IMR-90 (cell line): ENCODE measurements at regions not wholly inside any gene's neighbourhood (a gene's known extent, or its start where the extent isn't known, plus 50 kb on each side); places are given as distances from the start of the nearest gene placed in this dataset.

ENCODE experiments used
- ATAC-seq: fragments of 200-7000 bp; cut with Tn5 transposase; 2 replicates; pipeline ENCODE4 v1.9.1; 2020; ENCODE audit warnings: low read depth, mild to moderate bottlenecking, moderate library complexity
- BruUV-seq: library from RNA; stranded (reverse); fragments of 400-500 nt; replicated peaks from 2 replicates; lab custom pipeline; 2021; lab: Mats Ljungman, UMichigan
- CTCF ChIA-PET: fragments of 300-600 bp; formaldehyde crosslinking; extraction: SDS; loops from one replicate; lab custom pipeline; 2021; ENCODE audit warnings: antibody characterized with exemption; lab: Yijun Ruan, JAX
- POLR2A ChIA-PET: fragments of 300-600 bp; sonication (Branson Sonifier 250); formaldehyde crosslinking; loops from one replicate; lab custom pipeline; 2022; ENCODE audit warnings: antibody characterized with exemption; ENCODE audit not compliant: unreplicated experiment; lab: Charles Lee
- DNase-seq: peaks from one replicate; pipeline ENCODE4 v3.0.0; 2013
- H2AFZ ChIP-seq: replicated peaks from 2 replicates; pipeline ENCODE3; 2013; ENCODE audit warnings: low read length, mild to moderate bottlenecking; ENCODE audit not compliant: poor library complexity
- H2AK5ac ChIP-seq: 2 replicates; pipeline ENCODE4 v1.6.1; 2013; ENCODE audit warnings: low read depth, low read length, inconsistent platforms
- H2AK9ac ChIP-seq: replicated peaks from 2 replicates; pipeline ENCODE3; 2013; ENCODE audit warnings: mild to moderate bottlenecking, low read depth, low read length, moderate library complexity; ENCODE audit not compliant: poor library complexity
- H2BK120ac ChIP-seq: 2 replicates; pipeline ENCODE4 v1.6.1; 2013; ENCODE audit warnings: low read depth, low read length, inconsistent platforms
- H2BK15ac ChIP-seq: 3 replicates; pipeline ENCODE4 v1.6.1; 2013; ENCODE audit warnings: low read depth, low read length, inconsistent platforms
- H2BK20ac ChIP-seq: 2 replicates; pipeline ENCODE4 v1.6.1; 2013; ENCODE audit warnings: low read depth, mild to moderate bottlenecking, inconsistent platforms, low read length, moderate library complexity
- H2BK5ac ChIP-seq: 2 replicates; pipeline ENCODE4 v1.6.1; 2013; ENCODE audit warnings: mild to moderate bottlenecking, low read depth, low read length, inconsistent platforms; ENCODE audit not compliant: poor library complexity, severe bottlenecking
- H3K14ac ChIP-seq: replicated peaks from 2 replicates; pipeline ENCODE4 v1.6.1; 2013; ENCODE audit warnings: low read depth, low read length, inconsistent platforms
- H3K18ac ChIP-seq: 2 replicates; pipeline ENCODE4 v1.6.1; 2013; ENCODE audit warnings: low read depth, low read length, control low read depth
- H3K23ac ChIP-seq: 2 replicates; pipeline ENCODE4 v1.6.1; 2013; ENCODE audit warnings: low read depth, low read length, inconsistent platforms
- H3K27ac ChIP-seq: 2 replicates; pipeline ENCODE4 v1.5.1; 2013; ENCODE audit warnings: mild to moderate bottlenecking, control low read depth, low read length; ENCODE audit not compliant: insufficient read depth
- H3K27me3 ChIP-seq: 2 replicates; pipeline ENCODE4 v1.6.1; 2013; ENCODE audit warnings: low read length; ENCODE audit not compliant: control insufficient read depth, insufficient read depth
- H3K36me3 ChIP-seq: 2 replicates; pipeline ENCODE4 v1.6.1; 2013; ENCODE audit warnings: low read length, mixed read lengths; ENCODE audit not compliant: control insufficient read depth, insufficient read depth
- H3K4ac ChIP-seq: 2 replicates; pipeline ENCODE4 v1.6.1; 2013; ENCODE audit warnings: low read depth, low read length, inconsistent platforms
- H3K4me1 ChIP-seq: 2 replicates; pipeline ENCODE4 v1.6.1; 2013; ENCODE audit warnings: low read length, mixed read lengths; ENCODE audit not compliant: control insufficient read depth, insufficient read depth
- H3K4me2 ChIP-seq: 2 replicates; pipeline ENCODE4 v1.6.1; 2013; ENCODE audit warnings: low read depth, mild to moderate bottlenecking, control low read depth, low read length, moderate library complexity
- H3K4me3 ChIP-seq: 2 replicates; pipeline ENCODE4 v1.5.1; 2013; ENCODE audit warnings: low read depth, mild to moderate bottlenecking, control low read depth, low read length, moderate library complexity; ENCODE audit not compliant: insufficient read depth
- H3K56ac ChIP-seq: 2 replicates; pipeline ENCODE4 v1.6.1; 2013; ENCODE audit warnings: low read length, inconsistent platforms; ENCODE audit not compliant: insufficient read depth; ENCODE audit errors: extremely low read depth
- H3K79me1 ChIP-seq, 2 experiments: 2 replicates each; pipeline ENCODE4 v1.6.1; 2013; ENCODE audit warnings: low read length in 2 of 2, inconsistent platforms in 1 of 2, low read depth in 1 of 2
- H3K9ac ChIP-seq: 2 replicates; pipeline ENCODE4 v1.6.1; 2013; ENCODE audit warnings: low read depth, low read length, control low read depth
- H3K9me1 ChIP-seq: 2 replicates; pipeline ENCODE4 v1.6.1; 2013; ENCODE audit warnings: low read length, inconsistent platforms; ENCODE audit not compliant: insufficient read depth
- H3K9me3 ChIP-seq: 2 replicates; pipeline ENCODE4 v1.6.1; 2013; ENCODE audit warnings: low read length; ENCODE audit not compliant: control insufficient read depth, insufficient read depth
- H4K20me1 ChIP-seq: 2 replicates; pipeline ENCODE4 v1.6.1; 2013; ENCODE audit warnings: low read length, inconsistent platforms; ENCODE audit not compliant: insufficient read depth
- H4K5ac ChIP-seq: 2 replicates; pipeline ENCODE4 v1.6.1; 2013; ENCODE audit warnings: mild to moderate bottlenecking, low read depth, low read length, control low read depth
- H4K8ac ChIP-seq, 2 experiments: 2 replicates each; pipeline ENCODE4 v1.6.1; 2013; ENCODE audit warnings: low read depth in 2 of 2, low read length in 2 of 2, control low read depth in 1 of 2, inconsistent platforms in 1 of 2
- H4K91ac ChIP-seq: 2 replicates; pipeline ENCODE4 v1.6.1; 2013; ENCODE audit warnings: low read depth, low read length, inconsistent platforms; ENCODE audit not compliant: insufficient read depth
- BHLHE40 ChIP-seq: fragments of 150-350 bp; IDR thresholded peaks from 2 replicates; pipeline ENCODE4 v1.6.1; 2016; ENCODE audit warnings: mild to moderate bottlenecking, low read depth, low read length
- CEBPB ChIP-seq: IDR thresholded peaks from 2 replicates; pipeline ENCODE4 v1.6.1; 2012; ENCODE audit warnings: low read depth, low read length, improper control_type of control experiment
- CTCF ChIP-seq: conservative IDR thresholded peaks from 2 replicates; pipeline ENCODE4 v1.5.1; 2012; ENCODE audit warnings: mild to moderate bottlenecking, low read depth, low read length, improper control_type of control experiment
- ELK1 ChIP-seq: fragments of 150-350 bp; IDR thresholded peaks from 2 replicates; pipeline ENCODE4 v1.6.1; 2016; ENCODE audit warnings: low read depth, mild to moderate bottlenecking, low read length, moderate library complexity, borderline replicate concordance
- FOS ChIP-seq: fragments of 150-350 bp; IDR thresholded peaks from 2 replicates; pipeline ENCODE4 v1.6.1; 2016; ENCODE audit warnings: low read depth, low read length
- MAFK ChIP-seq: IDR thresholded peaks from 2 replicates; pipeline ENCODE4 v1.6.1; 2012; ENCODE audit warnings: low read depth, low read length, improper control_type of control experiment
- MAZ ChIP-seq: IDR thresholded peaks from 2 replicates; pipeline ENCODE4 v1.6.1; 2012; ENCODE audit warnings: low read depth, mild to moderate bottlenecking, low read length, improper control_type of control experiment, moderate library complexity, borderline replicate concordance
- MXI1 ChIP-seq: IDR thresholded peaks from 2 replicates; pipeline ENCODE4 v1.6.1; 2012; ENCODE audit warnings: low read depth, mild to moderate bottlenecking, low read length, moderate library complexity, borderline replicate concordance
- POLR2A ChIP-seq: IDR thresholded peaks from 2 replicates; pipeline ENCODE4 v1.6.1; 2012; ENCODE audit warnings: mild to moderate bottlenecking, low read depth, low read length
- RAD21 ChIP-seq: IDR thresholded peaks from 2 replicates; pipeline ENCODE4 v1.6.1; 2012; ENCODE audit warnings: low read length, improper control_type of control experiment
- SMC3 ChIP-seq: fragments of 150-350 bp; IDR thresholded peaks from 2 replicates; pipeline ENCODE4 v1.6.1; 2016; ENCODE audit warnings: low read depth, mild to moderate bottlenecking, antibody characterized with exemption, low read length, moderate library complexity
- WGBS, 2 experiments: methylation state at CpG; one replicate each; pipeline versions ENCODE4 v1.1.5 to v1.1.7; 2013; ENCODE audit warnings: missing lambda C conversion rate in 2 of 2; ENCODE audit not compliant: insufficient read length in 1 of 2; ENCODE audit errors: extremely low coverage in 2 of 2; 5-methylcytosine and 5-hydroxymethylcytosine counted together
- dilution Hi-C: fragments of 300-500 bp; cut with HindIII; formaldehyde crosslinking; loops from one replicate; pipeline ENCODE4 v1.14.3; 2018; ENCODE audit warnings: low sequenced_read_pairs; ENCODE audit not compliant: unreplicated experiment
- in situ Hi-C: fragments of 300-500 bp; cut with MboI; formaldehyde crosslinking; loops from 3 replicates; pipeline ENCODE4 v1.14.3; 2019; ENCODE audit warnings: low sequenced_read_pairs, inconsistent platforms, mixed read lengths
- intact Hi-C: fragments of 100-400 bp; cut with micrococcal nuclease; formaldehyde crosslinking; loops from 2 replicates; pipeline ENCODE4 v1.10.0; 2022
- TF ChIP-seq, protein P1 (sequence below): fragments of 150-350 bp; IDR thresholded peaks from 2 replicates; pipeline ENCODE4 v1.6.1; 2017; ENCODE audit warnings: mild to moderate bottlenecking, antibody characterized with exemption, low read length, low read depth

DNA sequence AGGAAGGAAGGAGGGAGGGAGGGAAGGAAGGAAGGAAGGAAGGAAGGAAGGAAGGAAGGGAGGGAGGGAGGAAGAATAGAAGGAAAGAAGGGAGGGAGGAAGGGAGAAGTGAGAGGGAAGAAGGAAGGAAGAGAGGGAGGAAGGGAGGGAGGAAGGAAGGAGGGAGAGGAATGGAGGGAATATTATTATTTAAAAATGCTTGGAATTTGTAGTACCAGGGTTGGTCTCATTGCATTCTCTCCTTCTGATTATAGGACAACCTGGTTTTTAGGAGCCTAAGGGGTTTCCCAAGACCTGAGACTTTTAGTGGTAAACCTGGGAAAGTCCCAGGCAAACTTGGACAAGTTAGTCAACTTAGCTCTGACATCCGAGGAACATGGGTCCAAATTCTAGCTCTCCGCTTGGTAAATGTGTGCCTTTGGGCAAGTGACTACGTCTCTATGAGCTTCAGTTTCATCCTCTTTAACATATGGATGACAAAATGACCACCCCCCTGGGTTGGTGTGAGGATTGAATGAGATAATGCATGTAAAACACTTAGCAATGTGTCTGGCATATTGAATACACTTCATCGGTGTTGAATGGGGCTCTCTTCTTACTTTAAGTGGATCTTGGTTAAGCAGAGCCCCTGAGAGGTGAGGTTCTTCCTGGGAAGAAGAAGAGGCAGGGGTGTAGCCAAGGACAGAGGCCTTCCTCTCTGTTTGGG is 690.7 kb upstream of the TBX3 start (continued):
- TF ChIP-seq ELK1, result no peak

- DNase-seq, result no peak
- Histone ChIP-seq H2AK9ac (no peak overlapping the region), H4K5ac (no peak overlapping the region), H3K36me3 (no peaks in the 10 kb centered on the region), H2BK5ac (no peak overlapping the region), H3K18ac (no peak overlapping the region), H2BK120ac (no peak overlapping the region), H4K91ac (no peak overlapping the region), H2BK20ac (no peak overlapping the region), H3K9me3 (no peaks in the 10 kb centered on the region), H3K4me3 (no peak overlapping the region), H4K8ac (no peak overlapping the region), H3K56ac (no peak overlapping the region), H4K20me1 (no peaks in the 10 kb centered on the region), H2AFZ (no peak overlapping the region), H3K27ac (no peak overlapping the region), H2BK15ac (no peak overlapping the region), H3K23ac (no peak overlapping the region), H3K9me1 (peaks cover 9% of the 10 kb centered on the region), H3K79me1 (no peaks in the 10 kb centered on the region), H3K27me3 (no peaks in the 10 kb centered on the region), H3K4me2 (no peak overlapping the region), H3K14ac (no peak overlapping the region), H3K4ac (no peak overlapping the region), H3K4me1 (peaks cover 7% of the 10 kb centered on the region), H3K9ac (no peak overlapping the region), H2AK5ac (no peak overlapping the region)
- POLR2A ChIA-PET, result no interaction called here
- intact Hi-C loops, result no loop called here
- ATAC-seq, result no peak
- CTCF ChIA-PET, result no interaction called here
- no CpG with 5 or more reads among the region's 4 CpGs for WGBS, 2 experiments
- in situ Hi-C loops, result no loop called here
- dilution Hi-C loops, result no loop called here
- BruUV-seq, result no TSS peak
- TF ChIP-seq, protein P1, sequence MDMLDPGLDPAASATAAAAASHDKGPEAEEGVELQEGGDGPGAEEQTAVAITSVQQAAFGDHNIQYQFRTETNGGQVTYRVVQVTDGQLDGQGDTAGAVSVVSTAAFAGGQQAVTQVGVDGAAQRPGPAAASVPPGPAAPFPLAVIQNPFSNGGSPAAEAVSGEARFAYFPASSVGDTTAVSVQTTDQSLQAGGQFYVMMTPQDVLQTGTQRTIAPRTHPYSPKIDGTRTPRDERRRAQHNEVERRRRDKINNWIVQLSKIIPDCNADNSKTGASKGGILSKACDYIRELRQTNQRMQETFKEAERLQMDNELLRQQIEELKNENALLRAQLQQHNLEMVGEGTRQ, result no peak
- TF ChIP-seq RAD21 (no peak), FOS (no peak), MAFK (no peak), SMC3 (no peak), CTCF (no peak), CEBPB (no peak), POLR2A (no peak), MAZ (no peak), BHLHE40 (no peak), ELK1 (no peak), MXI1 (no peak)
These were observed 687.7 kb upstream of the TBX3 start for GRCh38 chr12:115371711-115372110.
